ENCODE measurements at regions not wholly inside any gene's neighbourhood (a gene's known extent, or its start where the extent isn't known, plus 50 kb on each side); places are given as distances from the start of the nearest gene placed in this dataset.

DNA sequence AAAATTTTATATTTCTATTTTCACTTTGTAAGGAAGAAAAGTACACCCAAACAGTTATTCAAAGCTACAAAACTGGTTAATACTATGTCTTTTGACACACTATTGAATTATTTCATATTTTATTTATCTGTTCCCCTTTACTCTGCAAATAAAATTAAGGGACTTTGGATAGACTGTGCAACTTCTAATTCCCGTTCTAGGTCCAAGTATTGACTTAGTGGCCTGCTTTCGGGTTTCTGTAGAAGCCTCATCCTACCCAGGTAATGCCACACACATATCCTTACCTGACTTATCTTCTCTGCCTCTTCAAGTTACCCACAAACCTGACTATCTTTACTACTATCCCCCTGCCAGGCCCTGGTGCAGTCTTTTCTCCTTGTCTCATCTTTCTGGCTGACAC, 156.3 kb upstream of the TMTC2 start:
- Histone ChIP-seq H3K56ac (ENCODE audit: extremely low read depth, insufficient read depth, low read length) (no peak overlapping the region), H2BK15ac (ENCODE audit: low read depth, low read length) (no peak overlapping the region), H2AK9ac (replicated peaks; ENCODE audit: low read depth, low read length, poor library complexity) (no peak overlapping the region), H3K27me3 (ENCODE audit: control insufficient read depth, insufficient read depth, low read length) (no peaks in the 10 kb centered on the region), H3K9me3 (ENCODE audit: control insufficient read depth, insufficient read depth, low read length) (no peaks in the 10 kb centered on the region), H4K8ac (ENCODE audit: low read depth in 2 of 2, low read length in 2 of 2) (no peak overlapping the region), H4K20me1 (ENCODE audit: insufficient read depth, low read length) (no peaks in the 10 kb centered on the region), H3K4ac (ENCODE audit: low read depth, low read length) (no peak overlapping the region), H3K4me2 (ENCODE audit: low read depth, low read length) (no peak overlapping the region), H2BK5ac (ENCODE audit: low read depth, low read length, poor library complexity, severe bottlenecking) (no peak overlapping the region), H3K23ac (ENCODE audit: low read depth, low read length) (no peak overlapping the region), H3K4me1 (ENCODE audit: control insufficient read depth, insufficient read depth, low read length) (no peaks in the 10 kb centered on the region), H3K27ac (ENCODE audit: insufficient read depth, low read length) (no peak overlapping the region), H3K9me1 (ENCODE audit: insufficient read depth, low read length) (no peaks in the 10 kb centered on the region), H2BK20ac (ENCODE audit: low read depth, low read length) (no peak overlapping the region), H3K36me3 (ENCODE audit: control insufficient read depth, insufficient read depth, low read length) (no peaks in the 10 kb centered on the region), H2BK120ac (ENCODE audit: low read depth, low read length) (no peak overlapping the region), H3K14ac (replicated peaks; ENCODE audit: low read depth, low read length) (no peak overlapping the region), H3K4me3 (ENCODE audit: insufficient read depth, low read depth, low read length) (no peak overlapping the region), H2AFZ (replicated peaks; ENCODE audit: low read length, poor library complexity) (no peak overlapping the region), H3K18ac (ENCODE audit: low read depth, low read length) (no peak overlapping the region), H4K91ac (ENCODE audit: insufficient read depth, low read depth, low read length) (no peak overlapping the region), H3K9ac (ENCODE audit: low read depth, low read length) (no peak overlapping the region), H3K79me1 (ENCODE audit: low read depth in 1 of 2, low read length in 2 of 2) (no peaks in the 10 kb centered on the region), H2AK5ac (ENCODE audit: low read depth, low read length) (no peak overlapping the region), H4K5ac (ENCODE audit: low read depth, low read length) (no peak overlapping the region)
- no peak for TF ChIP-seq ELK1 (IDR thresholded peaks at IDR 0.05; ENCODE audit: borderline replicate concordance, low read depth, low read length)
- no peak for TF ChIP-seq MAZ (IDR thresholded peaks at IDR 0.05; ENCODE audit: borderline replicate concordance, low read depth, low read length)
- TF ChIP-seq RCOR1 (IDR thresholded peaks at IDR 0.05; ENCODE audit: insufficient replicate concordance, low read length), result no peak
- TF ChIP-seq SMC3 (IDR thresholded peaks at IDR 0.05; ENCODE audit: low read depth, low read length), result no peak
- TF ChIP-seq CHD1 (IDR thresholded peaks at IDR 0.05; ENCODE audit: low read depth, low read length), result no peak
- TF ChIP-seq MAFK (IDR thresholded peaks at IDR 0.05; ENCODE audit: low read depth, low read length), result no peak
- no peak for TF ChIP-seq FOS (IDR thresholded peaks at IDR 0.05; ENCODE audit: low read depth, low read length)
- TF ChIP-seq RFX5 (IDR thresholded peaks at IDR 0.05; ENCODE audit: low read depth, low read length), result no peak
- TF ChIP-seq CTCF (conservative IDR thresholded peaks at IDR 0.05; ENCODE audit: low read depth, low read length), result no peak
- no peak for TF ChIP-seq NFE2L2 (IDR thresholded peaks at IDR 0.05; ENCODE audit: low read depth, low read length)
- no peak for TF ChIP-seq POLR2A (IDR thresholded peaks at IDR 0.05; ENCODE audit: low read depth, low read length)
- TF ChIP-seq USF2 (IDR thresholded peaks at IDR 0.05; ENCODE audit: low read depth, low read length), result no peak
- TF ChIP-seq RAD21 (IDR thresholded peaks at IDR 0.05; ENCODE audit: low read length), result no peak
- no peak for TF ChIP-seq BHLHE40 (IDR thresholded peaks at IDR 0.05; ENCODE audit: low read depth, low read length)
- TF ChIP-seq MXI1 (IDR thresholded peaks at IDR 0.05; ENCODE audit: borderline replicate concordance, low read depth, low read length), result no peak
- TF ChIP-seq CEBPB (IDR thresholded peaks at IDR 0.05; ENCODE audit: low read depth, low read length), result no peak
- in situ Hi-C loops (cut with MboI; ENCODE audit: low sequenced_read_pairs), result loop anchor here (25.0 kb wide), 1 partner anchor 1982 kb away; no protein-coding TSS in a partner anchor
- ChIA-PET CTCF (no interaction called here), POLR2A (ENCODE audit: unreplicated experiment) (no interaction called here)
- DNase-seq (no peak), ATAC-seq (ENCODE audit: low read depth) (no peak)
- WGBS, 2 experiments (ENCODE audit: extremely low coverage in 2 of 2, insufficient read length in 1 of 2), result no CpG with 5 or more reads among the region's 2 CpGs
- BruUV-seq (replicated peaks), result no TSS peak
- intact Hi-C loops (cut with micrococcal nuclease), result no loop called here
- dilution Hi-C loops (cut with HindIII; ENCODE audit: low sequenced_read_pairs, unreplicated experiment), result no loop called here
